A549 (cell line): ENCODE measurements at regions not wholly inside any gene's neighbourhood (a gene's known extent, or its start where the extent isn't known, plus 50 kb on each side); places are given as distances from the start of the nearest gene placed in this dataset.

Experiments
- BHLHE40 ChIP-seq: IDR thresholded peaks from 2 replicates; pipeline ENCODE4 v1.6.1; 2012; ENCODE audit warnings: low read depth, low read length, inconsistent platforms
- CHD2 ChIP-seq: fragments of 150-350 bp; IDR thresholded peaks from 2 replicates; pipeline ENCODE4 v1.6.1; 2014; ENCODE audit warnings: low read length; ENCODE audit not compliant: partially characterized antibody
- KDM5A ChIP-seq: fragments of 200-600 bp; sonication (generic); IDR thresholded peaks from 2 replicates; pipeline ENCODE4 v1.6.1; 2016; ENCODE audit warnings: antibody characterized with exemption, mild to moderate bottlenecking
- MAFK ChIP-seq: fragments of 450-650 bp; IDR thresholded peaks from 2 replicates; pipeline ENCODE4 v1.6.1; 2014; ENCODE audit not compliant: partially characterized antibody
- MYC ChIP-seq: IDR thresholded peaks from 2 replicates; pipeline ENCODE4 v1.6.1; 2012; ENCODE audit warnings: mild to moderate bottlenecking, inconsistent platforms, low read length, improper control_type of control experiment, borderline replicate concordance
- NR3C1 ChIP-seq: fragments of >200 bp; sonication (Bioruptor Twin); formaldehyde crosslinking; IDR thresholded peaks from 3 replicates; pipeline ENCODE4 v1.6.1; 2017
- POLR2A ChIP-seq: IDR thresholded peaks from 2 replicates; pipeline ENCODE4 v1.6.1; 2012; ENCODE audit warnings: mild to moderate bottlenecking, low read length
- ZC3H11A ChIP-seq: fragments of 450-650 bp; IDR thresholded peaks from 2 replicates; pipeline ENCODE4 v1.6.1; 2014; ENCODE audit warnings: antibody characterized with exemption, mild to moderate bottlenecking
- ZFP36 ChIP-seq: fragments of 450-650 bp; IDR thresholded peaks from 2 replicates; pipeline ENCODE4 v1.6.1; 2014; ENCODE audit warnings: borderline replicate concordance; ENCODE audit not compliant: partially characterized antibody
- TF ChIP-seq, protein P1 (sequence below): IDR thresholded peaks from 2 replicates; pipeline ENCODE4 v1.6.1; 2012
- TF ChIP-seq, protein P2 (sequence below): fragments of >200 bp; sonication (Bioruptor Twin); formaldehyde crosslinking; IDR thresholded peaks from 3 replicates; pipeline ENCODE4 v1.5.1; 2016
- TF ChIP-seq, protein P3 (sequence below): fragments of 150-350 bp; IDR thresholded peaks from 2 replicates; pipeline ENCODE4 v1.6.1; 2014; ENCODE audit warnings: low read depth, mild to moderate bottlenecking, low read length
- TF ChIP-seq, protein P4 (sequence below): fragments of 250-450 bp; sonication (Bioruptor Pico); IDR thresholded peaks from 2 replicates; pipeline ENCODE4 v1.5.0; 2020; ENCODE audit warnings: low read depth, mild to moderate bottlenecking, moderate library complexity
- TF ChIP-seq, protein P5 (sequence below): fragments of 200-600 bp; sonication (generic); IDR thresholded peaks from 2 replicates; pipeline ENCODE4 v1.6.1; 2016; ENCODE audit warnings: antibody characterized with exemption, mild to moderate bottlenecking, moderate library complexity

DNA sequence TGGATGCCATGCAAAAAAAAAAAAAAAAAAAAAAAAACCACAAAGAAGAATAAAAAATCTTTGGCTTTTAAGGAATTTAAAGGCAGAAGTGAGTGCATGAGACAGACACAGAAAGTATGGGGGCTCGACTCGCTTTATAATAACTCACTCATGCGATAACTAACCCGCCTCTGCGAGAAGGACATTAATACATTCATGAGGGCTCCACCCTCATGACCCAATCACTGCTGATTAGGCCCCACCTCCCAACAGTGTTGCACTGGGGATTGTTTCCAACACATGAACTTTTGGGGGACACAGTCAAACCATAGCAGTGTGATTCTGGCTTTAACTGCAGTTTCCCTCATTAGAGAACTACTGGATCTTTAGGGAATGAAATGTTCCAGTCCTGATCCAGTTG is 78.1 kb downstream of the QDPR start:
- TF ChIP-seq ZFP36, result no peak
- TF ChIP-seq NR3C1, result no peak
- TF ChIP-seq, protein P1, sequence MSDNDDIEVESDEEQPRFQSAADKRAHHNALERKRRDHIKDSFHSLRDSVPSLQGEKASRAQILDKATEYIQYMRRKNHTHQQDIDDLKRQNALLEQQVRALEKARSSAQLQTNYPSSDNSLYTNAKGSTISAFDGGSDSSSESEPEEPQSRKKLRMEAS, result no peak
- TF ChIP-seq, protein P2, sequence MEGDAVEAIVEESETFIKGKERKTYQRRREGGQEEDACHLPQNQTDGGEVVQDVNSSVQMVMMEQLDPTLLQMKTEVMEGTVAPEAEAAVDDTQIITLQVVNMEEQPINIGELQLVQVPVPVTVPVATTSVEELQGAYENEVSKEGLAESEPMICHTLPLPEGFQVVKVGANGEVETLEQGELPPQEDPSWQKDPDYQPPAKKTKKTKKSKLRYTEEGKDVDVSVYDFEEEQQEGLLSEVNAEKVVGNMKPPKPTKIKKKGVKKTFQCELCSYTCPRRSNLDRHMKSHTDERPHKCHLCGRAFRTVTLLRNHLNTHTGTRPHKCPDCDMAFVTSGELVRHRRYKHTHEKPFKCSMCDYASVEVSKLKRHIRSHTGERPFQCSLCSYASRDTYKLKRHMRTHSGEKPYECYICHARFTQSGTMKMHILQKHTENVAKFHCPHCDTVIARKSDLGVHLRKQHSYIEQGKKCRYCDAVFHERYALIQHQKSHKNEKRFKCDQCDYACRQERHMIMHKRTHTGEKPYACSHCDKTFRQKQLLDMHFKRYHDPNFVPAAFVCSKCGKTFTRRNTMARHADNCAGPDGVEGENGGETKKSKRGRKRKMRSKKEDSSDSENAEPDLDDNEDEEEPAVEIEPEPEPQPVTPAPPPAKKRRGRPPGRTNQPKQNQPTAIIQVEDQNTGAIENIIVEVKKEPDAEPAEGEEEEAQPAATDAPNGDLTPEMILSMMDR, result no peak
- no peak for TF ChIP-seq MAFK
- TF ChIP-seq, protein P3, sequence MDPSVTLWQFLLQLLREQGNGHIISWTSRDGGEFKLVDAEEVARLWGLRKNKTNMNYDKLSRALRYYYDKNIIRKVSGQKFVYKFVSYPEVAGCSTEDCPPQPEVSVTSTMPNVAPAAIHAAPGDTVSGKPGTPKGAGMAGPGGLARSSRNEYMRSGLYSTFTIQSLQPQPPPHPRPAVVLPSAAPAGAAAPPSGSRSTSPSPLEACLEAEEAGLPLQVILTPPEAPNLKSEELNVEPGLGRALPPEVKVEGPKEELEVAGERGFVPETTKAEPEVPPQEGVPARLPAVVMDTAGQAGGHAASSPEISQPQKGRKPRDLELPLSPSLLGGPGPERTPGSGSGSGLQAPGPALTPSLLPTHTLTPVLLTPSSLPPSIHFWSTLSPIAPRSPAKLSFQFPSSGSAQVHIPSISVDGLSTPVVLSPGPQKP, result no peak
- TF ChIP-seq ZC3H11A, result no peak
- no peak for TF ChIP-seq POLR2A
- TF ChIP-seq, protein P4, sequence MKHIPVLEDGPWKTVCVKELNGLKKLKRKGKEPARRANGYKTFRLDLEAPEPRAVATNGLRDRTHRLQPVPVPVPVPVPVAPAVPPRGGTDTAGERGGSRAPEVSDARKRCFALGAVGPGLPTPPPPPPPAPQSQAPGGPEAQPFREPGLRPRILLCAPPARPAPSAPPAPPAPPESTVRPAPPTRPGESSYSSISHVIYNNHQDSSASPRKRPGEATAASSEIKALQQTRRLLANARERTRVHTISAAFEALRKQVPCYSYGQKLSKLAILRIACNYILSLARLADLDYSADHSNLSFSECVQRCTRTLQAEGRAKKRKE (CRISPR knock-in tag), result no peak
- TF ChIP-seq, protein P5, sequence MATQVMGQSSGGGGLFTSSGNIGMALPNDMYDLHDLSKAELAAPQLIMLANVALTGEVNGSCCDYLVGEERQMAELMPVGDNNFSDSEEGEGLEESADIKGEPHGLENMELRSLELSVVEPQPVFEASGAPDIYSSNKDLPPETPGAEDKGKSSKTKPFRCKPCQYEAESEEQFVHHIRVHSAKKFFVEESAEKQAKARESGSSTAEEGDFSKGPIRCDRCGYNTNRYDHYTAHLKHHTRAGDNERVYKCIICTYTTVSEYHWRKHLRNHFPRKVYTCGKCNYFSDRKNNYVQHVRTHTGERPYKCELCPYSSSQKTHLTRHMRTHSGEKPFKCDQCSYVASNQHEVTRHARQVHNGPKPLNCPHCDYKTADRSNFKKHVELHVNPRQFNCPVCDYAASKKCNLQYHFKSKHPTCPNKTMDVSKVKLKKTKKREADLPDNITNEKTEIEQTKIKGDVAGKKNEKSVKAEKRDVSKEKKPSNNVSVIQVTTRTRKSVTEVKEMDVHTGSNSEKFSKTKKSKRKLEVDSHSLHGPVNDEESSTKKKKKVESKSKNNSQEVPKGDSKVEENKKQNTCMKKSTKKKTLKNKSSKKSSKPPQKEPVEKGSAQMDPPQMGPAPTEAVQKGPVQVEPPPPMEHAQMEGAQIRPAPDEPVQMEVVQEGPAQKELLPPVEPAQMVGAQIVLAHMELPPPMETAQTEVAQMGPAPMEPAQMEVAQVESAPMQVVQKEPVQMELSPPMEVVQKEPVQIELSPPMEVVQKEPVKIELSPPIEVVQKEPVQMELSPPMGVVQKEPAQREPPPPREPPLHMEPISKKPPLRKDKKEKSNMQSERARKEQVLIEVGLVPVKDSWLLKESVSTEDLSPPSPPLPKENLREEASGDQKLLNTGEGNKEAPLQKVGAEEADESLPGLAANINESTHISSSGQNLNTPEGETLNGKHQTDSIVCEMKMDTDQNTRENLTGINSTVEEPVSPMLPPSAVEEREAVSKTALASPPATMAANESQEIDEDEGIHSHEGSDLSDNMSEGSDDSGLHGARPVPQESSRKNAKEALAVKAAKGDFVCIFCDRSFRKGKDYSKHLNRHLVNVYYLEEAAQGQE, result no peak
- no peak for TF ChIP-seq BHLHE40
- TF ChIP-seq KDM5A, result no peak
- TF ChIP-seq MYC, result no peak
- no peak for TF ChIP-seq CHD2
